RWPE1 (cell line): ENCODE measurements at regions not wholly inside any gene's neighbourhood (a gene's known extent, or its start where the extent isn't known, plus 50 kb on each side); places are given as distances from the start of the nearest gene placed in this dataset.

ENCODE experiments used
- CTCF ChIA-PET: fragments of 350-600 bp; sonication (Branson Sonifier 250); formaldehyde crosslinking; extraction: SDS; loops from one replicate; lab custom pipeline; 2021; lab: Yijun Ruan, JAX
- POLR2A ChIA-PET: fragments of 400-600 bp; formaldehyde crosslinking; extraction: SDS; loops from one replicate; lab custom pipeline; 2020; ENCODE audit warnings: antibody characterized with exemption; ENCODE audit not compliant: low non-redundant PET; lab: Yijun Ruan, JAX
- DNase-seq: peaks from one replicate; pipeline ENCODE4 v3.0.0; 2012; ENCODE audit warnings: low spot score
- H3K27ac ChIP-seq: fragments of 450-650 bp; 2 replicates; pipeline ENCODE4 v1.5.1; 2017
- CTCF ChIP-seq: fragments of 450-650 bp; conservative IDR thresholded peaks from 2 replicates; pipeline ENCODE4 v1.5.1; 2017; ENCODE audit warnings: low read depth, mild to moderate bottlenecking

DNA sequence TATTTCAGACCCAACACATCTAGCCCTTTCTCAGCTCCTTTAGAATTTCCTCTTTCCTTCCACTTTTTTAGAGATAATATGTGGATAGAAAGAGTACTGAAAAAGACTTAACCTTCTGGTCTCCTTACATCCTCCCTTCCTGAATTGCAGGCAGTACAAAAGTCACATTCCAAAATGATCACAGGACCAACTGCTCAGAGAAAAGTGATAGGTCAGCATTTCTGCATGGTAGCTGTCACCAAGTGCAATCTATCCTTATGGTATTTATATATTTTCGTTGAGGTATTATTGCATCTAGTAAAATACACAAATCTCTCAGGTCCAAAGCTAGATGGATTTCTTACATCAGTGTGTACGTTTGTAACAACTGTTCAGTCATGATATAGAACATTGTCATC is 427.5 kb downstream of the LPIN1 start:
- POLR2A ChIA-PET: no interaction called here
- H3K27ac ChIP-seq: no peak overlapping the region
- no peak for TF ChIP-seq CTCF
- no peak for DNase-seq
- CTCF ChIA-PET: no interaction called here

- no peak for TF ChIP-seq CTCF
- ChIA-PET CTCF (no interaction called here), POLR2A (no interaction called here)
- DNase-seq: no peak
- H3K27ac ChIP-seq: no peak overlapping the region
Observed at GRCh38 chr2:12175323-12175722, 428.9 kb downstream of the LPIN1 start.

GRCh38 chr2:12176623-12177454 is 430.4 kb downstream of the LPIN1 start:
- peak; percentile 59 for DNase-seq
- TF ChIP-seq CTCF: no peak
- ChIA-PET POLR2A (no interaction called here), CTCF (interaction anchor here (0.6 kb wide), 2 partner anchors 347 to 541 kb away, joined by 3 read pairs; no protein-coding TSS in a partner anchor)
- H3K27ac ChIP-seq: no peak overlapping the region

- no peak for TF ChIP-seq CTCF
- H3K27ac ChIP-seq: no peak overlapping the region
- ChIA-PET POLR2A (no interaction called here), CTCF (interaction anchor here (0.6 kb wide), 2 partner anchors 348 to 540 kb away, joined by 3 read pairs; no protein-coding TSS in a partner anchor)
- no peak for DNase-seq
Observed at GRCh38 chr2:12177455-12178288, 431.2 kb downstream of the LPIN1 start.

- no peak for TF ChIP-seq CTCF
- no peak overlapping the region for H3K27ac ChIP-seq
- CTCF ChIA-PET: no interaction called here
- POLR2A ChIA-PET: no interaction called here
- no peak for DNase-seq
Observed at GRCh38 chr2:12178289-12179080, 432.1 kb downstream of the LPIN1 start.

GRCh38 chr2:12180031-12180430 is 433.6 kb downstream of the LPIN1 start:
- CTCF ChIA-PET: no interaction called here
- DNase-seq: no peak
- POLR2A ChIA-PET: no interaction called here
- no peak overlapping the region for H3K27ac ChIP-seq
- no peak for TF ChIP-seq CTCF
